Activated B cell treated with CpG ODN at 0.5 μM for 24 hours (primary cell): ENCODE measurements at regions not wholly inside any gene's neighbourhood (a gene's known extent, or its start where the extent isn't known, plus 50 kb on each side); places are given as distances from the start of the nearest gene placed in this dataset.
A peak's percentile ranks its signal among the peaks of the same experiment; 100 is the strongest.

Source experiments
- ATAC-seq: fragments of 200-7000 bp; cut with Tn5 transposase; one replicate; pipeline ENCODE4 v1.10.0; 2021; ENCODE audit warnings: low read depth, mild to moderate bottlenecking, moderate library complexity
- CTCF ChIA-PET: fragments of 350-600 bp; sonication (Branson Sonifier 250); formaldehyde crosslinking; loops from one replicate; lab custom pipeline; 2021; ENCODE audit warnings: antibody characterized with exemption; lab: Charles Lee
- POLR2A ChIA-PET: fragments of 350-600 bp; sonication (Branson Sonifier 250); formaldehyde crosslinking; loops from one replicate; lab custom pipeline; 2021; ENCODE audit warnings: antibody characterized with exemption; lab: Charles Lee
- DNase-seq: peaks from one replicate; pipeline ENCODE4 v3.0.0; 2022
- H3K27ac Mint-ChIP-seq: one replicate; pipeline ENCODE4 v1.8.0; 2020; ENCODE audit warnings: mixed read lengths
- H3K27me3 Mint-ChIP-seq: one replicate; pipeline ENCODE4 v1.8.0; 2021; ENCODE audit warnings: mixed read lengths
- H3K36me3 Mint-ChIP-seq: one replicate; pipeline ENCODE4 v1.8.0; 2021; ENCODE audit warnings: low read depth, mixed read lengths
- H3K4me1 Mint-ChIP-seq: one replicate; pipeline ENCODE4 v1.8.0; 2021; ENCODE audit warnings: mixed read lengths
- H3K4me3 Mint-ChIP-seq: one replicate; pipeline ENCODE4 v1.8.0; 2020; ENCODE audit warnings: mild to moderate bottlenecking, mixed read lengths
- H3K9me3 Mint-ChIP-seq: one replicate; pipeline ENCODE4 v1.8.0; 2020; ENCODE audit warnings: mixed read lengths
- intact Hi-C: fragments of 100-400 bp; cut with micrococcal nuclease; formaldehyde crosslinking; loops from one replicate; pipeline ENCODE4 v1.15.1; 2024
- TF ChIP-seq, protein P1 (sequence below): fragments of 200-600 bp; IDR thresholded peaks from one replicate; pipeline ENCODE4 v1.8.0; 2022; ENCODE audit warnings: antibody characterized with exemption, mild to moderate bottlenecking

GRCh38 chr5:120088412-120088811 is 375.7 kb upstream of the PRR16 start:
- TF ChIP-seq, protein P1, sequence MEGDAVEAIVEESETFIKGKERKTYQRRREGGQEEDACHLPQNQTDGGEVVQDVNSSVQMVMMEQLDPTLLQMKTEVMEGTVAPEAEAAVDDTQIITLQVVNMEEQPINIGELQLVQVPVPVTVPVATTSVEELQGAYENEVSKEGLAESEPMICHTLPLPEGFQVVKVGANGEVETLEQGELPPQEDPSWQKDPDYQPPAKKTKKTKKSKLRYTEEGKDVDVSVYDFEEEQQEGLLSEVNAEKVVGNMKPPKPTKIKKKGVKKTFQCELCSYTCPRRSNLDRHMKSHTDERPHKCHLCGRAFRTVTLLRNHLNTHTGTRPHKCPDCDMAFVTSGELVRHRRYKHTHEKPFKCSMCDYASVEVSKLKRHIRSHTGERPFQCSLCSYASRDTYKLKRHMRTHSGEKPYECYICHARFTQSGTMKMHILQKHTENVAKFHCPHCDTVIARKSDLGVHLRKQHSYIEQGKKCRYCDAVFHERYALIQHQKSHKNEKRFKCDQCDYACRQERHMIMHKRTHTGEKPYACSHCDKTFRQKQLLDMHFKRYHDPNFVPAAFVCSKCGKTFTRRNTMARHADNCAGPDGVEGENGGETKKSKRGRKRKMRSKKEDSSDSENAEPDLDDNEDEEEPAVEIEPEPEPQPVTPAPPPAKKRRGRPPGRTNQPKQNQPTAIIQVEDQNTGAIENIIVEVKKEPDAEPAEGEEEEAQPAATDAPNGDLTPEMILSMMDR, result no peak
- ChIA-PET CTCF (no interaction called here), POLR2A (no interaction called here)
- Mint-ChIP-seq H3K27me3 (no peaks in the 10 kb centered on the region), H3K4me1 (peaks cover 3% of the 10 kb centered on the region), H3K9me3 (no peaks in the 10 kb centered on the region), H3K4me3 (no peak overlapping the region), H3K36me3 (no peaks in the 10 kb centered on the region), H3K27ac (no peak overlapping the region)
- ATAC-seq (no peak), DNase-seq (no peak)
- intact Hi-C loops, result no loop called here

DNA sequence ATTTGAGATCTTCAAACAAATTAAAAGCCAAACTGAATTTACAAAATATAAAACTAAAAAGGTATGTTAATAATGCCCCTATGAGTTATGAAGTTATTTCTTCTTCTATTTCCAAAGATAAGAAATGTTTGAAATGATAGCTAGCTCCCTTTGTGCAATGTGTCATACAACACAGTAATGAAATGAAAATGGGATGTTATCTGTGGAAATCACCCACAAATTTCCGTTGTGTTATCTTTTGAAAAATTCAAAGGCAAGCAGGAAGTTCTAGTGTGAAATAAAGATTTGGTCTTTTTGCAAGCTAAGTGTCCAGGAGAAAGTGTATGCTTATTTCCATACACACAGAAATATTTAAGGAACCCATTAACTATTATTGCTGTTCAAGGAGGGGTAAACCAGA is 375.3 kb upstream of the PRR16 start:
- TF ChIP-seq, protein P1, result no peak
- ATAC-seq, result no peak
- no peak for DNase-seq
- intact Hi-C loops, result no loop called here
- no peaks in the 10 kb centered on the region for H3K9me3 Mint-ChIP-seq
- H3K4me3 Mint-ChIP-seq, result no peak overlapping the region
- ChIA-PET POLR2A (no interaction called here), CTCF (no interaction called here)
- peaks cover 3% of the 10 kb centered on the region for H3K4me1 Mint-ChIP-seq
- H3K27ac Mint-ChIP-seq, result no peak overlapping the region
- no peaks in the 10 kb centered on the region for H3K36me3 Mint-ChIP-seq
- no peaks in the 10 kb centered on the region for H3K27me3 Mint-ChIP-seq

DNA sequence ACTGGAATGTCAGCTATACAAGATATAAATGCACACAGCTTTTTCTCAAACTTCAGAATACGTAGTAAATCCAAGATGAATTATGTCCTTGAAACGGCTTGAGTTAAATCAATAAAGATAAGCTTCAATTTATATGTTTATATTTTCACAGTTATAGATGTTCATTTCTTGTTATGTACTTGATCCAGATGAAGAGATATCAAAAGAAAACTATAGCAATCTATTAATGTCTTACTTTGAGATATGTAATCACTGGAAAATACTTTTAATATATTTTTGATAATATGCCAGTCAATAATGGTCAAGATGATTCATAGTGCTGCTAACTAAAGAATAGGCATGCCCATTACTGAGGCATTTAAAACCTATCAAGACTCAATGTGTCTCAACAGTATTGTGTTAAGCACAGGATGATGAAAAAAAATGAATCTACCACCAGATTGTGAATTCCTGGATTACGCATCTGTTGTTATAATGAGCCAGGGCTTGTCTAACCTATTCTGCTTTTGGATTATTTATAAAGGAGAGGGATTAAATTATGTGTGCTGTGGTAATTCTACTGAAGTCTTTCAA is 372.6 kb upstream of the PRR16 start:
- ChIA-PET CTCF (no interaction called here), POLR2A (no interaction called here)
- ATAC-seq (no peak), DNase-seq (no peak)
- intact Hi-C loops, result no loop called here
- H3K27ac Mint-ChIP-seq, result no peak overlapping the region
- no peaks in the 10 kb centered on the region for H3K27me3 Mint-ChIP-seq
- TF ChIP-seq, protein P1, result no peak
- no peaks in the 10 kb centered on the region for H3K36me3 Mint-ChIP-seq
- no peaks in the 10 kb centered on the region for H3K9me3 Mint-ChIP-seq
- no peak overlapping the region for H3K4me3 Mint-ChIP-seq
- peaks cover 10% of the 10 kb centered on the region for H3K4me1 Mint-ChIP-seq

DNA sequence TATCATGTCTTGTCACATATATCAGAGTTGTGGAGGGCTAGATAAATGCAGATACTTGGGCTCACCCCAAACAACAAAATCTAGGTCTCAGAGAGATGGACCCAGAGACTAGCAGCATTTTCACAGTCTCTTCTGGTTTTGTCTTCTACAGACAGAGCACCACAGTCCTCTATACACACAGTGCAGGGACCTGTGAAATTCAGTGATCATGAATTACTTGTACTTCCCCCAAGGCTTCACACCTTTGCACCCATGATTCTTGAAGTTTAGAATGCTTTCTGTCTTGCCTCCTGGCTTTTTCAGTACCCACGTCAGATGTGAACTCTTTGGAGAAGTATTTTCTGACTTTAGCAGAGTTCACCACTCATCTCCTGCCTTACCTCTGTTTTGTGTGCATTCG is 371.5 kb upstream of the PRR16 start:
- CTCF ChIA-PET, result no interaction called here
- no peak overlapping the region for H3K27ac Mint-ChIP-seq
- no peaks in the 10 kb centered on the region for H3K9me3 Mint-ChIP-seq
- no peak overlapping the region for H3K4me3 Mint-ChIP-seq
- H3K4me1 Mint-ChIP-seq, result peaks cover 14% of the 10 kb centered on the region
- intact Hi-C loops, result no loop called here
- ATAC-seq (no peak), DNase-seq (no peak)
- no peaks in the 10 kb centered on the region for H3K36me3 Mint-ChIP-seq
- H3K27me3 Mint-ChIP-seq, result no peaks in the 10 kb centered on the region
- TF ChIP-seq, protein P1, result no peak
- POLR2A ChIA-PET, result interaction anchor here (0.6 kb wide), 1 partner anchor 371 kb away, joined by 11 read pairs; no protein-coding TSS in a partner anchor

DNA sequence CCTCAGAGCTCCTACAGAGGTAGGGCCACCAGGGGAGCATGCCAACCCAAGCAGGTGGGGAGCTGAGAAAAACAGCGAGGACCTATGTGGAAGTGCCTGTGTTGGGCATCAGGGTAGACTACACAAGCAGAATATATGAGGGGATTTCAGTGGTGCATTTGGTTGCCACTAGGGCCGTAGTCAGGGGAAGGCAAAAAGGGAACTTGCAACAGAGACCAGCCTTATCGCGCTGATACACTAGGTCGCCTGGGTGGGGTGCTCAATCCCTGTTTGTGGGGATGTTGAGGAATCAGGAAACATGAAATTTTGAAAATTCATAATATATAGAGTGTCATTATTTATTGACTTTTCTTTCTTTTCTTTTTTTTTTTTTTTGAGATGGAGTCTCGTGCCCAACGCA is 370.9 kb upstream of the PRR16 start:
- CTCF ChIA-PET, result no interaction called here
- H3K9me3 Mint-ChIP-seq, result no peaks in the 10 kb centered on the region
- no peaks in the 10 kb centered on the region for H3K27me3 Mint-ChIP-seq
- H3K4me1 Mint-ChIP-seq, result peaks cover 14% of the 10 kb centered on the region
- no peak overlapping the region for H3K4me3 Mint-ChIP-seq
- H3K27ac Mint-ChIP-seq, result no peak overlapping the region
- intact Hi-C loops, result no loop called here
- TF ChIP-seq, protein P1, result no peak
- DNase-seq (no peak), ATAC-seq (peak; percentile 77)
- POLR2A ChIA-PET, result interaction anchor here (0.6 kb wide), 1 partner anchor 370 kb away, joined by 11 read pairs; no protein-coding TSS in a partner anchor
- H3K36me3 Mint-ChIP-seq, result no peaks in the 10 kb centered on the region
